Peyer's patch (tissue), 4 donors: ENCODE measurements at regions not wholly inside any gene's neighbourhood (a gene's known extent, or its start where the extent isn't known, plus 50 kb on each side); places are given as distances from the start of the nearest gene placed in this dataset.

ENCODE experiments used
- DNase-seq, 3 donors: peaks; one replicate each; pipeline ENCODE4 v3.0.0-alpha.2; 2017 to 2019
- H3K27ac ChIP-seq, 4 donors: fragments of 200-600 bp; sonication (generic); one replicate each; pipeline ENCODE4 v1.5.1; 2016 to 2019
- H3K27me3 ChIP-seq, 2 donors: fragments of 200-600 bp; sonication (generic); one replicate each; pipeline ENCODE4 v1.5.1; 2019
- H3K36me3 ChIP-seq, 3 donors: fragments of 200-600 bp; sonication (generic); one replicate each; pipeline ENCODE4 v1.5.1; 2016 to 2019
- H3K4me1 ChIP-seq, 4 donors: fragments of 200-600 bp; sonication (generic); one replicate each; pipeline ENCODE4 v1.5.1; 2016 to 2019
- H3K4me3 ChIP-seq, 4 donors: fragments of 200-600 bp; sonication (generic); 1 replicate in 3 of 4; 2 replicates in 1 of 4; pipeline ENCODE4 v1.5.1; 2016 to 2019; ENCODE audit warnings: mild to moderate bottlenecking in 1 of 4
- H3K9me3 ChIP-seq, 4 donors: fragments of 200-600 bp; sonication (generic); one replicate each; pipeline ENCODE4 v1.5.1; 2016 to 2019; ENCODE audit warnings: mild to moderate bottlenecking in 1 of 4
- CTCF ChIP-seq, 6 experiments: fragments of 450-650 bp in 4 of 6; fragments of 200-600 bp in 2 of 6; sonication (generic) in 1 of 6; IDR thresholded peaks; one replicate each; pipeline ENCODE4 v1.5.1; 2017 to 2019; ENCODE audit warnings: antibody characterized with exemption in 6 of 6, mild to moderate bottlenecking in 3 of 6, moderate library complexity in 1 of 6
- POLR2A ChIP-seq, 2 donors: fragments of 450-650 bp; IDR thresholded peaks; one replicate each; pipeline ENCODE4 v1.5.1; 2017; ENCODE audit warnings: antibody characterized with exemption in 2 of 2, mild to moderate bottlenecking in 2 of 2, moderate library complexity in 2 of 2

DNA sequence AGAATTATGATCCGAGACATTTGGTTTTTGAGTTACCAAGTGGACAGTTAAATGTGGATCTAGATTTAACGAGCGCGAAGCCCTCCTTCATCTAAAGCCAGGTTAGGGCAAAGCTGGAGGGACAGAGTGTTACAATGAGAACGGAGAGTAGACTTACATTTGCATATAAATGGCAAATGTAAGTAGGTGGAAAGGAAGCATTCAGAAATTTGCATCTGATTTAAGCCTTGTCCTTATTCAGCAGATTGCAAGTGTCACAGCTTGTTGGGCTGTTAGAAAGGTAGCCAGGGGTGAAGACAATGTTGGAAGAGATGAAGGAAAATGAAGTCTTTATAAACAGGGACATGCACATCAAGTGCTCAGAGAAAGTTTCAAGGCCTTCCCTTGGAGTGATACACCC, 806.2 kb downstream of the GALC start:
- Histone ChIP-seq H3K4me3 (no peak overlapping the region), H3K27me3 (no peaks in the 10 kb centered on the region), H3K4me1 (no peaks in the 10 kb centered on the region), H3K36me3 (no peaks in the 10 kb centered on the region), H3K9me3 (no peaks in the 10 kb centered on the region), H3K27ac (no peak overlapping the region)
- TF ChIP-seq CTCF (IDR thresholded peaks at IDR 0.05) (no peak), POLR2A (IDR thresholded peaks at IDR 0.05) (no peak)
- no peak for DNase-seq

GRCh38 chr14:87185961-87186560, 806.9 kb downstream of the GALC start:
- Histone ChIP-seq H3K4me3 (no peak overlapping the region), H3K9me3 (no peaks in the 10 kb centered on the region), H3K27me3 (no peaks in the 10 kb centered on the region), H3K36me3 (no peaks in the 10 kb centered on the region), H3K4me1 (no peaks in the 10 kb centered on the region), H3K27ac (no peak overlapping the region)
- TF ChIP-seq CTCF (IDR thresholded peaks at IDR 0.05) = no peak
- no peak for TF ChIP-seq POLR2A (IDR thresholded peaks at IDR 0.05)
- DNase-seq = no peak

GRCh38 chr14:87184180-87184579, 808.8 kb downstream of the GALC start:
- Histone ChIP-seq H3K9me3 (no peaks in the 10 kb centered on the region), H3K27me3 (no peaks in the 10 kb centered on the region), H3K36me3 (no peaks in the 10 kb centered on the region), H3K4me1 (no peaks in the 10 kb centered on the region), H3K4me3 (no peak overlapping the region), H3K27ac (no peak overlapping the region)
- TF ChIP-seq POLR2A (IDR thresholded peaks at IDR 0.05) (no peak), CTCF (IDR thresholded peaks at IDR 0.05) (no peak)
- no peak for DNase-seq

- no peak overlapping the region for H3K4me3 ChIP-seq
- H3K4me1 ChIP-seq = no peaks in the 10 kb centered on the region
- no peaks in the 10 kb centered on the region for H3K27me3 ChIP-seq
- H3K27ac ChIP-seq = no peak overlapping the region
- peaks cover 0 to 2% (median 0%) of the 10 kb centered on the region in 4 donors for H3K9me3 ChIP-seq
- no peaks in the 10 kb centered on the region for H3K36me3 ChIP-seq
- no peak for DNase-seq
- TF ChIP-seq CTCF (IDR thresholded peaks at IDR 0.05) = no peak
- no peak for TF ChIP-seq POLR2A (IDR thresholded peaks at IDR 0.05)
Observed at GRCh38 chr14:87181288-87181687, 811.7 kb downstream of the GALC start.

- H3K36me3 ChIP-seq = no peaks in the 10 kb centered on the region
- TF ChIP-seq CTCF (IDR thresholded peaks at IDR 0.05) = no peak
- no peak for TF ChIP-seq POLR2A (IDR thresholded peaks at IDR 0.05)
Observed at GRCh38 chr14:87179936-87180335, 813.0 kb downstream of the GALC start.

GRCh38 chr14:87178277-87178676, 814.7 kb downstream of the GALC start:
- Histone ChIP-seq H3K27me3 (no peaks in the 10 kb centered on the region), H3K27ac (no peak overlapping the region), H3K4me3 (no peak overlapping the region), H3K4me1 (no peaks in the 10 kb centered on the region), H3K36me3 (no peaks in the 10 kb centered on the region), H3K9me3 (peaks cover 0 to 2% (median 0%) of the 10 kb centered on the region in 4 donors)
- no peak for TF ChIP-seq CTCF (IDR thresholded peaks at IDR 0.05)
- no peak for TF ChIP-seq POLR2A (IDR thresholded peaks at IDR 0.05)
- no peak for DNase-seq

More at GRCh38 chr14:87179936-87180335, 813.0 kb downstream of the GALC start:
- no peak overlapping the region for H3K4me3 ChIP-seq
- no peak for DNase-seq
- peaks cover 0 to 2% (median 0%) of the 10 kb centered on the region in 4 donors for H3K9me3 ChIP-seq
- no peaks in the 10 kb centered on the region for H3K27me3 ChIP-seq
- no peaks in the 10 kb centered on the region for H3K4me1 ChIP-seq
- H3K27ac ChIP-seq = no peak overlapping the region
